CD8-positive, alpha-beta memory T cell (primary cell): ENCODE measurements at regions not wholly inside any gene's neighbourhood (a gene's known extent, or its start where the extent isn't known, plus 50 kb on each side); places are given as distances from the start of the nearest gene placed in this dataset.
A peak's percentile ranks its signal among the peaks of the same experiment; 100 is the strongest.

Experiments
- CTCF ChIA-PET: fragments of 350-600 bp; sonication (Branson Sonifier 250); formaldehyde crosslinking; loops from one replicate; lab custom pipeline; 2021; ENCODE audit warnings: antibody characterized with exemption; lab: Charles Lee
- POLR2A ChIA-PET: fragments of 350-600 bp; sonication (Branson Sonifier 250); formaldehyde crosslinking; loops from one replicate; lab custom pipeline; 2021; ENCODE audit warnings: antibody characterized with exemption; lab: Charles Lee
- DNase-seq, 5 donors: peaks; one replicate each; pipeline versions ENCODE4 v3.0.0 to v3.0.0-alpha.2; 2020 to 2022; ENCODE audit warnings: mixed read lengths in 1 of 5
- H3K27ac ChIP-seq: one replicate; pipeline ENCODE4 v1.7.0; 2013; ENCODE audit warnings: low read depth, mild to moderate bottlenecking, low read length, moderate library complexity
- H3K27me3 ChIP-seq: 2 replicates; pipeline ENCODE4 v1.7.0; 2013; ENCODE audit warnings: low read length, mild to moderate bottlenecking; ENCODE audit not compliant: insufficient read depth, poor library complexity, severe bottlenecking
- H3K36me3 ChIP-seq: 2 replicates; pipeline ENCODE4 v1.7.0; 2013; ENCODE audit warnings: mild to moderate bottlenecking, low read length, moderate library complexity; ENCODE audit not compliant: insufficient read depth
- H3K4me1 ChIP-seq: 2 replicates; pipeline ENCODE4 v1.7.0; 2013; ENCODE audit warnings: mild to moderate bottlenecking, low read length, moderate library complexity; ENCODE audit not compliant: insufficient read depth
- H3K4me3 ChIP-seq: 2 replicates; pipeline ENCODE4 v1.7.0; 2013; ENCODE audit warnings: mild to moderate bottlenecking, low read length
- H3K9me3 ChIP-seq: 2 replicates; pipeline ENCODE4 v1.7.0; 2013; ENCODE audit warnings: mild to moderate bottlenecking, low read length
- H3K27ac Mint-ChIP-seq, 8 donors: one replicate each; pipeline ENCODE4 v1.8.0; 2020 to 2021; ENCODE audit warnings: mixed read lengths in 8 of 8, mild to moderate bottlenecking in 6 of 8, inconsistent platforms in 3 of 8, moderate library complexity in 3 of 8
- H3K27me3 Mint-ChIP-seq, 2 donors: one replicate each; pipeline ENCODE4 v1.8.0; 2020 to 2021; ENCODE audit warnings: mixed read lengths in 2 of 2, mild to moderate bottlenecking in 1 of 2, moderate library complexity in 1 of 2
- H3K36me3 Mint-ChIP-seq, 3 donors: one replicate each; pipeline ENCODE4 v1.8.0; 2020 to 2021; ENCODE audit warnings: mixed read lengths in 3 of 3, inconsistent platforms in 1 of 3, mild to moderate bottlenecking in 1 of 3
- H3K4me1 Mint-ChIP-seq, 3 donors: one replicate each; pipeline ENCODE4 v1.8.0; 2020 to 2021; ENCODE audit warnings: mixed read lengths in 3 of 3, inconsistent platforms in 1 of 3, mild to moderate bottlenecking in 1 of 3
- H3K4me3 Mint-ChIP-seq, 7 donors: one replicate each; pipeline ENCODE4 v1.8.0; 2020 to 2021; ENCODE audit warnings: mixed read lengths in 7 of 7, mild to moderate bottlenecking in 6 of 7, moderate library complexity in 4 of 7, inconsistent platforms in 2 of 7
- H3K9me3 Mint-ChIP-seq, 5 donors: one replicate each; pipeline ENCODE4 v1.8.0; 2020 to 2022; ENCODE audit warnings: mixed read lengths in 5 of 5, mild to moderate bottlenecking in 3 of 5, moderate library complexity in 2 of 5, inconsistent platforms in 1 of 5

DNA sequence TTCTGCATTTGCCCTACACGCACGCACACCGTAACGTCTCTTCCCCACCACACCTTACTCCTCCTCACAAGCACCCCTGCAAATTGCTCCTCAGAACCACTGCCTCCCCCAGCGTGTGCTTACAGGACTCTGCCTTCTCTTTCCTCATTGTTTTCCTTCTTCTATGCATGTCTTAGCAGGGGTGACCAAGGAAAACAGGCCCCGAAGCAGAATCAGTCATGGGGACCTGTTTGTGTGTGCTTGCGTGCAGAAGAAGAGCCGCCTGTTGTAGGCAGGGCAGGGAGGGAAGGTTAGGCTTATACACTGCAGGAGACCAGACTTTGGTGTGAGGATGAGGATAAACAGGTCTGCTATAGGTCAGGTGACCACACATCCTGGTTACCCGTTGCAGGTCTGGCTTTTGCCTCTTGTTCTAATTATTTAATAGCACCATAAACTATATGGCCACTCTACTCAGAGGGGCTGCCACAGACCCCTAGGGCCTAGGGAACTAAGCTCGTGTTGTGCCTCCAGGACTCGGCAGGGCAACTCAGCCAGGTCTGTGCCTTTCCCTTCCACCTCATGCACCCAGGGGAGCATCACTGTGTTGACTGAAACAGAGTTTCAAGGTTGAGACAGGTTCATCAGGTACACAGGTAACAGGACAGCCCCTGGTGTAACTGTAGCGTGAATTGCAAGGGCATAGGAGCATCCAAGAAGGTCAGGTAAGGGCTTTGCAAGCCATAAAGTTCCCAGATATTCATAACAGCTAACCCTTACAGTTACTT, 60.8 kb upstream of the EPS8L3 start:
- ChIA-PET CTCF (no interaction called here), POLR2A (no interaction called here)
- H3K4me3 Mint-ChIP-seq = peak overlapping the region in 1 of 7 donors; percentile 65

DNA sequence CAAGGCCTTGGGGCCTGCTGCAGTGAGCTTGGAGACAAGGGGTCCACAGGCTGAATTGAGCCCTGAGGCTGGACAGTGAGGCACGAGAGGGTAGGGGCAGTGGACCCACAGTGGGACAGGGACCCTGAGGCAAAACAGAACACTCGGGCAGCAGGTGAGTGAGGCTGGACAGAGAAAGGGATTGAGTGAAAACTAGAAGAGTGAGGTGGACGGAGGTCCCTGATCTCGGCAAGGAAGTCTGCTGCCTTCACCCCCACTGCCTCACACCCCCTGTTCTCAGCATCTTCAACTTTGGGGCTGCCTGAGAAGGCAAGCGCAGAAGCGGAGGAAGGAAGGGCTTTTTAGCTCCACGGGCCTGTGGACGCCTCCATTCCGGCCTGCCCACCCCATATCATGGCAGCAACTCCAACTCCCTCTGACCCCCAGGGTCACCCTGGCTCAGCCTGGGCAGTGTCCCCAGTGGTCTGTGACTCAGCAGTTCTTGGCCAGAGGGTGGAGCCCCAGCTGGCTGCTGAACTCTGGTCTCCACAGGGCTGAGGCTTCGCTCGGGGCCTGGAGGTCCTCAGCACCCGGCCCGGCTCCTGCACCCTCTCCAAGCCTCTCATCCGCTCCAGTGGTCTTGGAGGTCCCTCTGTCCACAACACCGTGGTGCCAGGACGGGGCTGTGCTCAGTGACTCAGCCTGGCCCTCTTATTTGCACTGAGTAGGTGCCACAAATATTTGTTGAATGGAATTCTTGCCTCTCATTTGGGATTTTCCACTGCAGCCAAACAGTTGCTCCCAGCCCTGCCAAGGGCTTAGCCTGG, 60.0 kb upstream of the EPS8L3 start:
- POLR2A ChIA-PET = no interaction called here

More for the DNA sequence above, 60.8 kb upstream of the EPS8L3 start:
- Mint-ChIP-seq H3K27ac (peak overlapping the region in 2 of 8 donors; percentile 51), H3K36me3 (no peaks in the 10 kb centered on the region), H3K4me1 (peaks cover 13 to 28% (median 14%) of the 10 kb centered on the region in 3 donors), H3K9me3 (no peaks in the 10 kb centered on the region), H3K27me3 (peaks cover 0 to 1% of the 10 kb centered on the region in 2 donors)
- Histone ChIP-seq H3K27me3 (no peaks in the 10 kb centered on the region), H3K27ac (peak overlapping the region; percentile 64), H3K4me3 (no peak overlapping the region), H3K4me1 (peaks cover 33% of the 10 kb centered on the region), H3K36me3 (no peaks in the 10 kb centered on the region), H3K9me3 (no peaks in the 10 kb centered on the region)
- no peak for DNase-seq

DNA sequence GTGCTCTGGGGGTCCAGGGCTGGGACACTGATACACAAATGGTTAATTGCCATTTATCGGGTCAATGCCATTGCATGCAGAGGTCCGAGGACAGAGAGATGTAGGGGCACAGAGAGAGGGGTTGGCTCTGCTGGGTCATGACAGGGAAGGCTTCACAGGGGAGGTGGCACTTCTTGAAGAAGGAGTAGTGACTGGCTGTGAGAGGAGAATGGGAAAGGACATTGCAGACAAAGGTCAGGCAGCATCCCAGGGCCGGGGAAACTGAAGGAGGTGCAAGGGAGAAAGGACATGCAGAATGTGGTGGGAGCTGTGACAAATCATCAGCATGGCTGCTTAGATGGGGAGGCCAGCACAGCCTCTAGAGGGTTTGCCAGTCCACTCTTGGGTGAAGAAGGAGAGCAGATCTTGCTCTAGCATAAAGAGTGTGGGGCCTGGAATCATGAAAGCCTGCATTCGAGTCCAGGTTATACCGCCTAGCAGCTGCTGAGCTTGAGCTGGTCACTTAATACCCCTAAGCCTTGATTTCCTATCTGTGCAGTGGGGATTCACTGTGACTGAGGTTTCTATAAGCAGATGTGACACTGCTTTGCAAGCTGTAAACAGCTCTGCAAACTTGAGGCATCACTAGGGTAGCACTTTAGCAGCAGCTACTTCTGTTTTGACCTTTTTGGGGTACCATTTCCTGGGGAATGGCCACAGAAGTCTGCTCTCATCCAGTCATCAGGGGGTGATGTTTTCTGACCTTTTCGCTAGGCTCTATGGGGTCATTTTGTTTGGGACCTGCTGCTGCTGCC, 59.2 kb upstream of the EPS8L3 start:
- CTCF ChIA-PET = interaction anchor here (0.6 kb wide), 1 partner anchor 44 kb away, joined by 3 read pairs; no protein-coding TSS in a partner anchor
- POLR2A ChIA-PET = no interaction called here

More for the DNA sequence above, 60.0 kb upstream of the EPS8L3 start:
- H3K27ac ChIP-seq = peak overlapping the region; percentile 64
- H3K4me1 Mint-ChIP-seq = peaks cover 13 to 28% (median 14%) of the 10 kb centered on the region in 3 donors
- peak overlapping the region in 6 of 8 donors; percentile 17 to 93 (median 33) for H3K27ac Mint-ChIP-seq
- H3K4me3 Mint-ChIP-seq = no peak overlapping the region
- H3K27me3 ChIP-seq = no peaks in the 10 kb centered on the region
- CTCF ChIA-PET = no interaction called here
- peaks cover 0 to 1% of the 10 kb centered on the region in 2 donors for H3K27me3 Mint-ChIP-seq
- H3K4me1 ChIP-seq = peaks cover 33% of the 10 kb centered on the region
- H3K9me3 Mint-ChIP-seq = no peaks in the 10 kb centered on the region
- no peaks in the 10 kb centered on the region for H3K9me3 ChIP-seq
- DNase-seq = no peak
- H3K4me3 ChIP-seq = no peak overlapping the region
- no peaks in the 10 kb centered on the region for H3K36me3 Mint-ChIP-seq
- H3K36me3 ChIP-seq = no peaks in the 10 kb centered on the region

DNA sequence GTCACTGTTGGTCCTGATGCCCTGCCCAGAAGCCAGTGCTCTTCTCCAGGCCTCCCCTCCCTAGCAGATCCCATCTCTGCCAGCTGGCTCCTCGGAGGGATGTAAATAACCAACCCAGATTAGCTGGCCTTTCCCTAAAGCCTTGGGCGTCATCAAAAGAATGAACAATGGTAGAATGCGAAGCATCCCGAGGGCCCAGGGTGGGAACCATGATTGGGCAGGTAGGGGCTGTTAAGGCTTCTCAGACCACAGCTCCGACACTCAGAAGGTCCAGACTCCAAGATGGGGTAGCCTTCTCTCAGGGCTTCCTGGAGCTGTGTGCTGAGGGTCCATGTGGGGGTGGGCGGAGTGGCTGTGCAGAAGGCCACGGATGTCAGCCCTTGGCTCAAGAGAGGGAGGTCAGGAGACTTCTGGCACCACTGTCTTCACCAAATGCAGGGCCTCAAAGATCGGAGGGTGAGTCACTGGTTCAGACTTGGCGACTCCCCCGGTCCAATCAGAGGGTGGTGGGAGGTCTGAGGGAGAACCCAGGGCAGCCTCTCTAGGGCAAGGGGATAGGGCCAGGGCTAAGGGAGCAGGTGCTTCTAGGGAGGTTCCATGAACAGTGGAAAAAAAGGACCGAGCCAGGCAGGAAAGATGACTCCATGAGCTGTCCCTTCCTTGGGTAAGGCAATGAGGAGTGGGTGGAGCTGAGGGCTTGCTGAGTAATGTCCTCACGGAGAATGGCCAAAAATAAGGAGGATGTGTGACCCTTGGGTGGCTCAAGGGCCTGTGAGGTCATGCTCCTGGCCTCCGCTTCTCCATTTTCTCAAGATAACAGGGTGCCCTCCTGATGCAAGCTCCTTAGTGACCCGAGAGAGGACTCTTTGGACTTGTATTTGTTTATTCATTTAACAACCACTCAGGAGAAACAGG, 58.4 kb upstream of the EPS8L3 start:
- Histone ChIP-seq H3K4me3 (no peak overlapping the region), H3K27me3 (no peaks in the 10 kb centered on the region), H3K36me3 (no peaks in the 10 kb centered on the region), H3K27ac (peak overlapping the region; percentile 64), H3K9me3 (no peaks in the 10 kb centered on the region), H3K4me1 (peaks cover 33% of the 10 kb centered on the region)
- Mint-ChIP-seq H3K4me3 (no peak overlapping the region), H3K9me3 (no peaks in the 10 kb centered on the region), H3K27ac (peak overlapping the region in 2 of 8 donors; percentile 48 to 70), H3K27me3 (peaks cover 0 to 1% of the 10 kb centered on the region in 2 donors), H3K4me1 (peaks cover 13 to 28% (median 14%) of the 10 kb centered on the region in 3 donors), H3K36me3 (no peaks in the 10 kb centered on the region)
- CTCF ChIA-PET = interaction anchor here (0.6 kb wide), 1 partner anchor 43 kb away, joined by 3 read pairs; no protein-coding TSS in a partner anchor
- POLR2A ChIA-PET = no interaction called here
- no peak for DNase-seq

More for the DNA sequence above, 59.2 kb upstream of the EPS8L3 start:
- H3K27me3 Mint-ChIP-seq = peaks cover 0 to 1% of the 10 kb centered on the region in 2 donors
- Histone ChIP-seq H3K36me3 (no peaks in the 10 kb centered on the region), H3K27me3 (no peaks in the 10 kb centered on the region), H3K9me3 (no peaks in the 10 kb centered on the region), H3K4me1 (peaks cover 33% of the 10 kb centered on the region), H3K27ac (peak overlapping the region; percentile 64), H3K4me3 (no peak overlapping the region)
- H3K36me3 Mint-ChIP-seq = no peaks in the 10 kb centered on the region
- DNase-seq = no peak
- peaks cover 13 to 28% (median 14%) of the 10 kb centered on the region in 3 donors for H3K4me1 Mint-ChIP-seq
- H3K9me3 Mint-ChIP-seq = no peaks in the 10 kb centered on the region
- H3K4me3 Mint-ChIP-seq = no peak overlapping the region
- peak overlapping the region in 6 of 8 donors; percentile 18 to 93 (median 57) for H3K27ac Mint-ChIP-seq

DNA sequence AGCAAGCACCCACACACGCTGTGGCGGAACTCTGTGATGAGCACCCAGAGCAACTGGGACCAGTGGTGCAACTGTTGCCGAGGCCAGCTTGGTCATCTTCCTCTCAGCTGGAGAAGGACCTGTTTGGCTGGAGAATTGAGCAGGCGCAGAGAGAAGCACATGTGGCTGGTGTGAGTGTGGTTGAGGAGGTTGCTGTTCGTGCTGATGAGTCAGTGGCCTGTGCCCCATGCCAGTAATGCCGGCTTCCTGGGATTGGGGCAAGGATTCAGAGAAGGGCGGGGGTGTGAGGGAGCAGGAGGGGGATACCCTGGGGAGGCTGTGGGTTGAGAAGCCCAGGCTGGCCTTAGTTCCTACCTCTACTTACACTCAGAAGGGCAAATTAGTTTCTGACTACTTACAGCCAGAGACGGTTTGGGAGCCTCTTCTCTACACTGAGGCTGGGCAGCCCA, 57.5 kb upstream of the EPS8L3 start:
- peaks cover 0 to 1% of the 10 kb centered on the region in 2 donors for H3K27me3 Mint-ChIP-seq
- no peak overlapping the region for H3K4me3 Mint-ChIP-seq
- DNase-seq = no peak

DNA sequence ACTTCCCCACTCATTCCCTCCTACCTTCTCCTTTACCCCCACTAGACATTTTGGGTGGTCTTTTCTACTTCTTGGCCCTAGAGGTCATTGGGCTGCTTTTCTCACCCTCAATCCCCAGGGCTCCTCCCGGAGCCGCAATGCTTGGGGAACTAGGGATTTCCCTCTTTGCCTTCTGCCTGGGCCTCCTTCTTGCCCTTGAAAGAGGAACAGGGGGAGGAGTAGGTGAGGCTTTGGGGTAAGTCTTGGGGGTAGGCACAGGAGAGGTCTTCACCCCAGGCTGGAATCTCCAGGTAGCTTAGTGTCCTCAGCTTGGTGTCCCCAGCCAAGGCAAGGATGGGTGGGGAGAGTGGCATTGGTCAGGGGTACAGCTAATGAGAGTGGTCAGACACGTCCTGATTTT, 56.2 kb upstream of the EPS8L3 start:
- ChIA-PET CTCF (no interaction called here), POLR2A (interaction anchor here (0.8 kb wide), 1 partner anchor 149 kb away, joined by 4 read pairs; no protein-coding TSS in a partner anchor)
- no peaks in the 10 kb centered on the region for H3K9me3 ChIP-seq
- no peak overlapping the region for H3K27ac ChIP-seq
- peaks cover 5 to 20% (median 7%) of the 10 kb centered on the region in 3 donors for H3K4me1 Mint-ChIP-seq
- H3K4me3 ChIP-seq = no peak overlapping the region
- H3K4me1 ChIP-seq = peaks cover 33% of the 10 kb centered on the region
- peaks cover 0 to 1% of the 10 kb centered on the region in 2 donors for H3K27me3 Mint-ChIP-seq
- H3K36me3 ChIP-seq = no peaks in the 10 kb centered on the region
- H3K9me3 Mint-ChIP-seq = peaks cover 0 to 3% (median 0%) of the 10 kb centered on the region in 5 donors
- peak overlapping the region in 1 of 8 donors; percentile 70 for H3K27ac Mint-ChIP-seq
- peaks cover 0 to 4% (median 0%) of the 10 kb centered on the region in 3 donors for H3K36me3 Mint-ChIP-seq
- no peak overlapping the region for H3K4me3 Mint-ChIP-seq
- H3K27me3 ChIP-seq = no peaks in the 10 kb centered on the region
- DNase-seq = no peak

More for the DNA sequence above, 57.5 kb upstream of the EPS8L3 start:
- no peak overlapping the region for H3K4me3 ChIP-seq
- H3K27ac ChIP-seq = peak overlapping the region; percentile 24
- POLR2A ChIA-PET = no interaction called here
- no peaks in the 10 kb centered on the region for H3K36me3 ChIP-seq
- no peaks in the 10 kb centered on the region for H3K27me3 ChIP-seq
- Mint-ChIP-seq H3K27ac (peak overlapping the region in 1 of 8 donors; percentile 54), H3K4me1 (peaks cover 13 to 28% (median 14%) of the 10 kb centered on the region in 3 donors), H3K36me3 (no peaks in the 10 kb centered on the region), H3K9me3 (no peaks in the 10 kb centered on the region)
- H3K4me1 ChIP-seq = peaks cover 33% of the 10 kb centered on the region
- no peaks in the 10 kb centered on the region for H3K9me3 ChIP-seq
- CTCF ChIA-PET = no interaction called here
